ENCODE measurements at regions not wholly inside any gene's neighbourhood (a gene's known extent, or its start where the extent isn't known, plus 50 kb on each side); places are given as distances from the start of the nearest gene placed in this dataset.

GRCh38 chr16:66295761-66296546 lies 70.5 kb upstream of the CDH5 start:
- TF ChIP-seq CREB1 (IDR thresholded peaks at IDR 0.05; ENCODE audit: low read depth): no peak
- TF ChIP-seq MAX (IDR thresholded peaks at IDR 0.05): no peak
- no peak for TF ChIP-seq USF1 (IDR thresholded peaks at IDR 0.05)
- no peak for TF ChIP-seq EGR1 (IDR thresholded peaks at IDR 0.05)
- TF ChIP-seq TCF12 (IDR thresholded peaks at IDR 0.05; ENCODE audit: low read depth): no peak
- no peak for TF ChIP-seq CEBPB (IDR thresholded peaks at IDR 0.05)

GRCh38 chr16:66295213-66295612 lies 71.3 kb upstream of the CDH5 start:
- no peak for TF ChIP-seq MAX (IDR thresholded peaks at IDR 0.05)
- TF ChIP-seq YY1 (IDR thresholded peaks at IDR 0.05; ENCODE audit: low read depth): no peak
- no peak for TF ChIP-seq CEBPB (IDR thresholded peaks at IDR 0.05)
- TF ChIP-seq EGR1 (IDR thresholded peaks at IDR 0.05): no peak

- TF ChIP-seq RAD21 (IDR thresholded peaks at IDR 0.05; ENCODE audit: low read depth): no peak
- no peak for TF ChIP-seq EP300 (IDR thresholded peaks at IDR 0.05; ENCODE audit: borderline replicate concordance)
Measured at GRCh38 chr16:66294507-66294906, 72.0 kb upstream of the CDH5 start.

GRCh38 chr16:66293932-66294331 lies 72.6 kb upstream of the CDH5 start:
- no peak for TF ChIP-seq RAD21 (IDR thresholded peaks at IDR 0.05; ENCODE audit: low read depth)

GRCh38 chr16:66293207-66293735 lies 73.2 kb upstream of the CDH5 start:
- TF ChIP-seq YY1 (IDR thresholded peaks at IDR 0.05; ENCODE audit: low read depth): no peak

- no peak for TF ChIP-seq TEAD4 (IDR thresholded peaks at IDR 0.05)
- no peak for TF ChIP-seq YY1 (IDR thresholded peaks at IDR 0.05; ENCODE audit: low read depth)
- no peak for TF ChIP-seq ZBTB7A (IDR thresholded peaks at IDR 0.05; ENCODE audit: low read depth)
- no peak for TF ChIP-seq TAF1 (IDR thresholded peaks at IDR 0.05; ENCODE audit: low read depth)
- no peak for TF ChIP-seq EGR1 (IDR thresholded peaks at IDR 0.05)
- no peak for TF ChIP-seq CREB1 (IDR thresholded peaks at IDR 0.05; ENCODE audit: low read depth)
- TF ChIP-seq TCF12 (IDR thresholded peaks at IDR 0.05; ENCODE audit: low read depth): no peak
- no peak for TF ChIP-seq FOXM1 (IDR thresholded peaks at IDR 0.05; ENCODE audit: borderline replicate concordance, low read depth)
- TF ChIP-seq CEBPB (IDR thresholded peaks at IDR 0.05): no peak
- TF ChIP-seq RAD21 (IDR thresholded peaks at IDR 0.05; ENCODE audit: low read depth): no peak
- TF ChIP-seq MAX (IDR thresholded peaks at IDR 0.05): no peak
- TF ChIP-seq NFIC (IDR thresholded peaks at IDR 0.05): no peak
- TF ChIP-seq EP300 (IDR thresholded peaks at IDR 0.05; ENCODE audit: borderline replicate concordance): no peak
- no peak for TF ChIP-seq REST (IDR thresholded peaks at IDR 0.05; ENCODE audit: low read depth)
- TF ChIP-seq USF1 (IDR thresholded peaks at IDR 0.05): no peak
Measured at GRCh38 chr16:66292241-66292935, 74.1 kb upstream of the CDH5 start.

GRCh38 chr16:66291833-66292232 lies 74.7 kb upstream of the CDH5 start:
- no peak for TF ChIP-seq USF1 (IDR thresholded peaks at IDR 0.05)
- no peak for TF ChIP-seq NFIC (IDR thresholded peaks at IDR 0.05)
- no peak for TF ChIP-seq EP300 (IDR thresholded peaks at IDR 0.05; ENCODE audit: borderline replicate concordance)
- no peak for TF ChIP-seq ZBTB7A (IDR thresholded peaks at IDR 0.05; ENCODE audit: low read depth)
- TF ChIP-seq REST (IDR thresholded peaks at IDR 0.05; ENCODE audit: low read depth): no peak
- TF ChIP-seq TEAD4 (IDR thresholded peaks at IDR 0.05): no peak
- TF ChIP-seq RAD21 (IDR thresholded peaks at IDR 0.05; ENCODE audit: low read depth): no peak
- no peak for TF ChIP-seq YY1 (IDR thresholded peaks at IDR 0.05; ENCODE audit: low read depth)
- no peak for TF ChIP-seq MAX (IDR thresholded peaks at IDR 0.05)
- no peak for TF ChIP-seq FOXM1 (IDR thresholded peaks at IDR 0.05; ENCODE audit: borderline replicate concordance, low read depth)
- TF ChIP-seq CREB1 (IDR thresholded peaks at IDR 0.05; ENCODE audit: low read depth): no peak
- no peak for TF ChIP-seq EGR1 (IDR thresholded peaks at IDR 0.05)
- TF ChIP-seq TCF12 (IDR thresholded peaks at IDR 0.05; ENCODE audit: low read depth): no peak
- TF ChIP-seq CEBPB (IDR thresholded peaks at IDR 0.05): no peak
- no peak for TF ChIP-seq TAF1 (IDR thresholded peaks at IDR 0.05; ENCODE audit: low read depth)

Data from Ishikawa (cell line).